ENCODE measurements at regions not wholly inside any gene's neighbourhood (a gene's known extent, or its start where the extent isn't known, plus 50 kb on each side); places are given as distances from the start of the nearest gene placed in this dataset.

DNA sequence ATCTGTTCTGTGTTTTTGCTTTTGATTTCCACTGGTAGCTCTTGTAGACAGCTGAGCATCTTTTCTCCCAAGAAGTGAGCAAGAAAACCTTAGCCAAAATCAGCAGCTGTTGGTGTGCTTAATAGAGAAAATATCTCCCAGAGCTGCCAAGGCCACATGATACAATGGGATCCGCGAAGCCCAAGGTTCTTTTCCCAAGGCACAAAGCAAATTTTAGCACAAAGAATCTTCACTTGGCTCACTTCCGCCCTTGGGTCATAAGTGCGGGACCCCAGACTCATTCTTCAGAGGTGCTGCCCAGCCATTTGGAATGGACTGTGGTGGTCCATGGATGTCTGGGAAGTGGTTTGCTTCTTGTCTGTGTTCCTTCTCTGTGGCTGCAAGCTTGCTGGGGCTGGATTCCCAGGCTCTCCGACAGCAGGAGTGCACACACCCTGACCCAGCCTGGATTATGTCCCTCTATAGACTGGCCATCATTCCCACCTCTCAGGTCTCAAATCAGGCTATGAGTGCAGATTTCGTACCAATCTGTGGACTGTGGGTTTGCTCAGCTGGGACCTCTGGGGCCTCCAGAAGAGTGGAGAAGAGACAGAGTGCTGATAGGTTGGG is 93.0 kb upstream of the TMEM72 start:
- no peak for TF ChIP-seq CTCF (conservative IDR thresholded peaks at IDR 0.05)
- H3K27ac ChIP-seq: no peak overlapping the region

DNA sequence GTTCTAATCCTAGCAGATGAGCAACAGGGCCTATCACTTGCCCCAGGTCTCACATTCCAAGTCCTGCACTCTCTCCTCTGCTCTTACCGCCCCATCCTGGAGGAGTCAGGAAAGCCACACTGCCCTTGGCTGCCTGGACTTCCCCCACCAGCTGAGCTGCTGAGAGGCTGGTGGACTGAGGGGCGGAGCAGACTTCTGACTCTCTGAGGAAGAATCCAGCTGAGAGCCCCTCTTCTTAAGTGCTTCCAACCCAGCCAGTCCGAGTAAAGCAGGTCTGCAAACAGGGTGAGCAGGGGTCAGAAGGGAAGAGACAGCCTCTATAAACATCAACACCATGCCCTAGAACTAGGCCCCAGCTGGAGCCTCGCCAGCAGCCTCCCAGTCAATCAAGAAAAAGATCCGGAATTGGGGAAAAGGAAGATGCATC is 92.4 kb upstream of the TMEM72 start:
- no peak for TF ChIP-seq CTCF (conservative IDR thresholded peaks at IDR 0.05)
- no peak overlapping the region for H3K27ac ChIP-seq

DNA sequence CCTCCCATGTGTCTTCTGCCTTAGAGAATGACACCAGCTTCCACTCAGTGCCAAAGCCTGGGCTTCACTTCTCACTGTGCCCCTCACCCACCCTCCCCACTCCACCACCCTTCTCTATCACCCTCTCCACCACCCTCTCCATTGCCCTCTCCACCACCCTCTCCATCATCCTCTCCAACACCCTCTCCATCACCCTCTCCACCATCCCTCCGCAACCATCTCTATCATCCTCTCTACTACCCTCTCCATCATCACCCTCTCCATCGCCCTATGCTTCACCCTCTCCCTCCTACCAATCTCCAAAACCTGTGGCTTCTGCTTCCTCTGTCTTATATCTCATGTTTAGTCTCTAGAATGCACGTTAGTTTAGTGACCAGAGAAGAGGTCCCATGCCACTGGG is 91.0 kb upstream of the TMEM72 start:
- no peak for TF ChIP-seq CTCF (conservative IDR thresholded peaks at IDR 0.05)
- no peak overlapping the region for H3K27ac ChIP-seq

DNA sequence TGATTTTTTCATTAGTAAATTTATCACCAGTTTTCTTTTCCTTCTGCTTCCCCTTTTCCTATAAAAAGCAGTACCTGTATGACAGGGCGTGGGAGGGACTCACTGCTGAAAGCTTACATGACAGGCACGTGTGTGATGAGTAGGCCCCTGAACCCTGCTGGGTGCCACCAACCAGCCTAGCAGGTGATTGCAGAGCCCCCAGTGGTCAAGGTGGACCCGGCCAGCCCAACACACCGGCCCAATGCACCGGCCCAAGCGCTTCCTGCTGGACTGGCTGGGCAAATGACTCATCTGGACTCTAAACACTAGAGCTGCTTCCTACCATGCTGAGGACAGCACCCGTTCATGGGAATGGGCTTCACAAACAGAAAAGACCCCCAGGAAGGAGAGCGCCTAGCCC is 89.8 kb upstream of the TMEM72 start:
- TF ChIP-seq CTCF (conservative IDR thresholded peaks at IDR 0.05): no peak
- no peak overlapping the region for H3K27ac ChIP-seq

DNA sequence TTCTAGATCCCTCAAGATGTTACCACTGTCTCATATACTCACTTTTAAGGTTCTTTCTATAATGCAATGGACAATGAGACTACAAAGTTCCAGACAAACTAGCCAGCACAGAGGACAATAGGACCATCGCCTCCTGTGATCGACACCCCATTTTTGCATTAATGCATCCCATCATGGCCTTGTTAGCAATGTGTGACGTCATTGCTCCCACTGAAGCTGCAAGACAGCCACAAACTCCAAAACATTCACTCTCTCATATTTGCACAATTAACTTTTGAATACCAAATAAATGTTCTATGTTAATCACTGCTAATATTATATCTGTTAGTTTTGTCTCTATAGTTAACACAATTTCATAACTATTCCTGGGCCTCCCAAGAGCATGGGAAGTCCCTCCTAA is 88.8 kb upstream of the TMEM72 start:
- no peak for TF ChIP-seq CTCF (conservative IDR thresholded peaks at IDR 0.05)

GRCh38 chr10:44822966-44823365 is 88.2 kb upstream of the TMEM72 start:
- TF ChIP-seq CTCF (conservative IDR thresholded peaks at IDR 0.05): no peak
- no peak overlapping the region for H3K27ac ChIP-seq

More for the DNA sequence above, 88.8 kb upstream of the TMEM72 start:
- H3K27ac ChIP-seq: no peak overlapping the region

- no peak for TF ChIP-seq CTCF (conservative IDR thresholded peaks at IDR 0.05)
- H3K27ac ChIP-seq: no peak overlapping the region
Observed at GRCh38 chr10:44824607-44825006, 86.5 kb upstream of the TMEM72 start.
